ENCODE measurements at regions not wholly inside any gene's neighbourhood (a gene's known extent, or its start where the extent isn't known, plus 50 kb on each side); places are given as distances from the start of the nearest gene placed in this dataset.

DNA sequence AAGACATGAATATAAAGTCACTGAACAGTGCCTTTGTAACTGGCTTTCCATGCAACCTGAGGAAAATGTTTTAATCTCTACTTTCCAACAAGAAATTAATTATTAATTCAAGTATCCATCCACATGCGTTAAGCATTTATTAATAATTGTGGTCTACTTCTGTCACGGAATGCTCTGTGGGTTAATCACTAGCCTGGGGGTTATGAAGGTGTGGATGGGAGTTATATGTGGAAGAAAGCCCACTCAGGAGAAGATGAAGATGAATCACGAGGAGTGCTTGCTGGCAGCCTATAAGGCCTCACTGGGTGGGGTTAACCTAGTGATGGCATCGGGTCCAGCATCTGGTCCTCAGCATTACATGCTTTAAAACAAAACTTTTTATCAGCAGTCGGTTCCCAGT lies 99.5 kb upstream of the AVPR1A start:
- ChIA-PET POLR2A (ENCODE audit: unreplicated experiment) (no interaction called here), CTCF (no interaction called here)
- no CpG with 5 or more reads among the region's 5 CpGs for WGBS, 2 experiments (ENCODE audit: extremely low coverage in 2 of 2, insufficient read length in 1 of 2)
- Histone ChIP-seq H3K4me2 (ENCODE audit: low read depth, low read length) (no peak overlapping the region), H3K27ac (ENCODE audit: insufficient read depth, low read length) (no peak overlapping the region), H3K9me1 (ENCODE audit: insufficient read depth, low read length) (no peaks in the 10 kb centered on the region), H4K20me1 (ENCODE audit: insufficient read depth, low read length) (no peaks in the 10 kb centered on the region), H3K9ac (ENCODE audit: low read depth, low read length) (no peak overlapping the region), H2BK120ac (ENCODE audit: low read depth, low read length) (no peak overlapping the region), H3K36me3 (ENCODE audit: control insufficient read depth, insufficient read depth, low read length) (no peaks in the 10 kb centered on the region), H3K56ac (ENCODE audit: extremely low read depth, insufficient read depth, low read length) (no peak overlapping the region), H3K4me1 (ENCODE audit: control insufficient read depth, insufficient read depth, low read length) (no peaks in the 10 kb centered on the region), H2BK20ac (ENCODE audit: low read depth, low read length) (no peak overlapping the region), H4K91ac (ENCODE audit: insufficient read depth, low read depth, low read length) (no peak overlapping the region), H2AK9ac (replicated peaks; ENCODE audit: low read depth, low read length, poor library complexity) (no peak overlapping the region), H2AFZ (replicated peaks; ENCODE audit: low read length, poor library complexity) (no peak overlapping the region), H3K9me3 (ENCODE audit: control insufficient read depth, insufficient read depth, low read length) (no peaks in the 10 kb centered on the region), H3K23ac (ENCODE audit: low read depth, low read length) (no peak overlapping the region), H2BK5ac (ENCODE audit: low read depth, low read length, poor library complexity, severe bottlenecking) (no peak overlapping the region), H3K18ac (ENCODE audit: low read depth, low read length) (no peak overlapping the region), H3K14ac (replicated peaks; ENCODE audit: low read depth, low read length) (no peak overlapping the region), H2BK15ac (ENCODE audit: low read depth, low read length) (no peak overlapping the region), H3K4ac (ENCODE audit: low read depth, low read length) (no peak overlapping the region), H4K8ac (ENCODE audit: low read depth in 2 of 2, low read length in 2 of 2) (no peak overlapping the region), H3K4me3 (ENCODE audit: insufficient read depth, low read depth, low read length) (no peak overlapping the region), H3K27me3 (ENCODE audit: control insufficient read depth, insufficient read depth, low read length) (no peaks in the 10 kb centered on the region), H2AK5ac (ENCODE audit: low read depth, low read length) (no peak overlapping the region), H3K79me1 (ENCODE audit: low read depth in 1 of 2, low read length in 2 of 2) (no peaks in the 10 kb centered on the region), H4K5ac (ENCODE audit: low read depth, low read length) (no peak overlapping the region)
- in situ Hi-C loops (cut with MboI; ENCODE audit: low sequenced_read_pairs) = no loop called here
- ATAC-seq (ENCODE audit: low read depth) (no peak), DNase-seq (no peak)
- dilution Hi-C loops (cut with HindIII; ENCODE audit: low sequenced_read_pairs, unreplicated experiment) = no loop called here
- no TSS peak for BruUV-seq (replicated peaks)
- intact Hi-C loops (cut with micrococcal nuclease) = no loop called here
- no peak for TF ChIP-seq CHD1 (IDR thresholded peaks at IDR 0.05; ENCODE audit: low read depth, low read length)
- no peak for TF ChIP-seq SMC3 (IDR thresholded peaks at IDR 0.05; ENCODE audit: low read depth, low read length)
- TF ChIP-seq POLR2A (IDR thresholded peaks at IDR 0.05; ENCODE audit: low read depth, low read length) = no peak
- no peak for TF ChIP-seq MXI1 (IDR thresholded peaks at IDR 0.05; ENCODE audit: borderline replicate concordance, low read depth, low read length)
- no peak for TF ChIP-seq RCOR1 (IDR thresholded peaks at IDR 0.05; ENCODE audit: insufficient replicate concordance, low read length)
- no peak for TF ChIP-seq MAFK (IDR thresholded peaks at IDR 0.05; ENCODE audit: low read depth, low read length)
- no peak for TF ChIP-seq CEBPB (IDR thresholded peaks at IDR 0.05; ENCODE audit: low read depth, low read length)
- TF ChIP-seq, protein P1, sequence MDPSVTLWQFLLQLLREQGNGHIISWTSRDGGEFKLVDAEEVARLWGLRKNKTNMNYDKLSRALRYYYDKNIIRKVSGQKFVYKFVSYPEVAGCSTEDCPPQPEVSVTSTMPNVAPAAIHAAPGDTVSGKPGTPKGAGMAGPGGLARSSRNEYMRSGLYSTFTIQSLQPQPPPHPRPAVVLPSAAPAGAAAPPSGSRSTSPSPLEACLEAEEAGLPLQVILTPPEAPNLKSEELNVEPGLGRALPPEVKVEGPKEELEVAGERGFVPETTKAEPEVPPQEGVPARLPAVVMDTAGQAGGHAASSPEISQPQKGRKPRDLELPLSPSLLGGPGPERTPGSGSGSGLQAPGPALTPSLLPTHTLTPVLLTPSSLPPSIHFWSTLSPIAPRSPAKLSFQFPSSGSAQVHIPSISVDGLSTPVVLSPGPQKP (IDR thresholded peaks at IDR 0.05; ENCODE audit: borderline replicate concordance, low read depth, low read length) = no peak
